CD14-positive monocyte (primary cell): ENCODE measurements at regions not wholly inside any gene's neighbourhood (a gene's known extent, or its start where the extent isn't known, plus 50 kb on each side); places are given as distances from the start of the nearest gene placed in this dataset.

Source experiments
- DNase-seq, 3 donors: peaks; one replicate each; pipeline ENCODE4 v3.0.0-alpha.2; 2011 to 2022
- H2AFZ ChIP-seq: 2 replicates; pipeline ENCODE4 v1.6.0; 2012; ENCODE audit warnings: mild to moderate bottlenecking, low read depth, low read length, inconsistent platforms; ENCODE audit not compliant: insufficient read depth, poor library complexity, severe bottlenecking
- H3K27ac ChIP-seq, 2 donors: 1 replicate in 1 of 2; 2 replicates in 1 of 2; pipeline ENCODE4 v1.5.1; 2012 to 2013; ENCODE audit warnings: low read length in 2 of 2, control low read depth in 1 of 2, inconsistent platforms in 1 of 2, low read depth in 1 of 2, mild to moderate bottlenecking in 1 of 2
- H3K27me3 ChIP-seq, 2 donors: one replicate each; pipeline versions ENCODE4 v1.6.0 to v1.6.1; 2011 to 2013; ENCODE audit warnings: low read length in 2 of 2; ENCODE audit not compliant: control insufficient read depth in 2 of 2, insufficient read depth in 2 of 2
- H3K36me3 ChIP-seq, 2 donors: replicated peaks in 1 of 2; 1 replicate in 1 of 2; 2 replicates in 1 of 2; pipeline versions ENCODE4 v1.5.1 to v1.6.1; 2012 to 2013; ENCODE audit warnings: low read length in 2 of 2, control low read depth in 1 of 2, inconsistent platforms in 1 of 2, mild to moderate bottlenecking in 1 of 2; ENCODE audit not compliant: insufficient read depth in 2 of 2, control insufficient read depth in 1 of 2
- H3K4me1 ChIP-seq, 2 donors: 1 replicate in 1 of 2; 2 replicates in 1 of 2; pipeline versions ENCODE4 v1.5.1 to v1.6.1; 2012 to 2013; ENCODE audit warnings: low read length in 2 of 2, control low read depth in 1 of 2, inconsistent platforms in 1 of 2, mild to moderate bottlenecking in 1 of 2, moderate library complexity in 1 of 2; ENCODE audit not compliant: insufficient read depth in 2 of 2, control insufficient read depth in 1 of 2
- H3K4me2 ChIP-seq: replicated peaks from 2 replicates; pipeline ENCODE3; 2012; ENCODE audit warnings: low read length, moderate library complexity, mild to moderate bottlenecking; ENCODE audit not compliant: poor library complexity, severe bottlenecking; ENCODE audit errors: extremely low read depth
- H3K4me3 ChIP-seq, 3 experiments: fragments of 200-600 bp in 1 of 3; sonication (generic) in 1 of 3; replicated peaks in 1 of 3; 1 replicate in 2 of 3; 2 replicates in 1 of 3; pipeline ENCODE4 v1.5.1; 2011 to 2013; ENCODE audit warnings: low read length in 3 of 3, mild to moderate bottlenecking in 3 of 3, control low read depth in 2 of 3, low read depth in 2 of 3, inconsistent platforms in 1 of 3, moderate library complexity in 1 of 3
- H3K79me2 ChIP-seq: 2 replicates; pipeline ENCODE4 v1.6.0; 2012; ENCODE audit warnings: mild to moderate bottlenecking, control low read depth, inconsistent platforms, low read length, moderate library complexity; ENCODE audit not compliant: insufficient read depth
- H3K9ac ChIP-seq: 2 replicates; pipeline ENCODE4 v1.6.0; 2017; ENCODE audit warnings: low read length, mild to moderate bottlenecking; ENCODE audit not compliant: insufficient read depth, poor library complexity, severe bottlenecking
- H3K9me3 ChIP-seq, 2 donors: replicated peaks in 1 of 2; 1 replicate in 1 of 2; 2 replicates in 1 of 2; pipeline versions ENCODE4 v1.5.1 to v1.6.1; 2012 to 2013; ENCODE audit warnings: low read length in 2 of 2, control low read depth in 1 of 2; ENCODE audit not compliant: control insufficient read depth in 1 of 2, insufficient read depth in 1 of 2
- H4K20me1 ChIP-seq: 2 replicates; pipeline ENCODE4 v1.6.0; 2012; ENCODE audit warnings: mild to moderate bottlenecking, low read length, control low read depth, moderate library complexity; ENCODE audit not compliant: insufficient read depth
- H3K27ac Mint-ChIP-seq, 7 donors: one replicate each; pipeline ENCODE4 v1.8.0; 2020; ENCODE audit warnings: mild to moderate bottlenecking in 7 of 7, mixed read lengths in 7 of 7, moderate library complexity in 6 of 7, inconsistent platforms in 2 of 7
- H3K27me3 Mint-ChIP-seq, 3 donors: one replicate each; pipeline ENCODE4 v1.8.0; 2021 to 2022; ENCODE audit warnings: low read depth in 3 of 3, mild to moderate bottlenecking in 3 of 3, mixed read lengths in 3 of 3, moderate library complexity in 3 of 3, inconsistent platforms in 1 of 3
- H3K36me3 Mint-ChIP-seq, 2 donors: one replicate each; pipeline ENCODE4 v1.8.0; 2020; ENCODE audit warnings: mixed read lengths in 2 of 2, inconsistent platforms in 1 of 2, mild to moderate bottlenecking in 1 of 2
- H3K4me1 Mint-ChIP-seq: one replicate; pipeline ENCODE4 v1.8.0; 2020; ENCODE audit warnings: mild to moderate bottlenecking, mixed read lengths
- H3K4me3 Mint-ChIP-seq, 2 donors: one replicate each; pipeline ENCODE4 v1.8.0; 2020; ENCODE audit warnings: mild to moderate bottlenecking in 2 of 2, mixed read lengths in 2 of 2, moderate library complexity in 1 of 2
- H3K9me3 Mint-ChIP-seq, 7 donors: one replicate each; pipeline ENCODE4 v1.8.0; 2020 to 2022; ENCODE audit warnings: mixed read lengths in 7 of 7, mild to moderate bottlenecking in 6 of 7, moderate library complexity in 6 of 7, inconsistent platforms in 2 of 7
- WGBS: methylation state at CpG from one replicate; pipeline ENCODE4 v1.1.5; 2013; ENCODE audit warnings: missing lambda C conversion rate; ENCODE audit not compliant: insufficient coverage; 5-methylcytosine and 5-hydroxymethylcytosine counted together
- intact Hi-C, 2 donors: fragments of 100-400 bp; cut with micrococcal nuclease; formaldehyde crosslinking; loops; one replicate each; pipeline versions ENCODE4 v1.15.0 to v1.15.1; 2023
- TF ChIP-seq, protein P1 (sequence below): fragments of 200-600 bp; IDR thresholded peaks from one replicate; pipeline ENCODE4 v1.8.0; 2022; ENCODE audit warnings: antibody characterized with exemption, mild to moderate bottlenecking

DNA sequence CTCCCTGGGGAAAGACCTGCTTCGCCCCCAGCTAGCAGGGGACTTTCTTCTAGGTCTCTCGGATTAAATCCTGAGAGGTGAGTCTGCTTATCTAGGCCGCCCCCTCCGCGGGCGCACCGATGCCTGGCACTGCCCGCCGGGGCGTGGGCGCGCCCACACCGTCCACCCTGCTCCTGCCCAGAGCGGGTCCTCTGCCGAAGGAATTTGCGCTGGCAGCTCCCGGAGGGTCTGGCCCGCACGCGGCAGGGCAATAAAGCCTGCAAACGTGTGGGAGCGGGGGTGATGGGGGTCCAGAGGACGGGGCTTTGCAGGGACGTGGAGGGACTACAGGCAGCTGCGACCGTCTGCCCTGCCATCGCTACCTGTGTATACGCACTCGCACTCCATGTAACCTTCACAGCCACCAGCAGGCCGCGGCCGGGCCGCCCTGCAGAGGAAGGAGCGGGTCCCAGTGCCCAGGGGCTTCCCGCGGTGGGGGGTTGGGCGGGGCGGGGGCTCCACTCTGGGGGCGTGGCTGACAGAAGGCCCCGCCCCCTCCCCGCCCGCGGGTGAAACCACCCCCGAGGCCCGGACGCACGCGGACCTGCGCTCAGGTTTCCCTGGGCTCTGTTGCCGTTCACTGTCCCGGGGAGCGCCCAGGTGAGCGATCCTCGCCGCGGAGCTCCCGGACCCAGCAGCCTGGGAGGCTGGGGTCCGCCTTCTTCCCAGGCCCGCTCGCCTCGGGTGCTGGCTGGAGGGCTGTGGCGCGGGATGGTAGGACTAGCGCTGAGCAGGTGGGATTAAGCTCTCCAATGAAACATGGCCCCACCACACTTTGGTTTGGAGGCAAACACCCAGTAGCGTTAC is 174.5 kb upstream of the HS6ST1 start:
- no peaks in the 10 kb centered on the region for H3K4me1 ChIP-seq
- no peak overlapping the region for H3K27ac ChIP-seq
- no peaks in the 10 kb centered on the region for H4K20me1 ChIP-seq
- H3K36me3 ChIP-seq: no peaks in the 10 kb centered on the region
- no peaks in the 10 kb centered on the region for H3K36me3 Mint-ChIP-seq
- H3K9ac ChIP-seq: no peak overlapping the region
- H3K4me3 Mint-ChIP-seq: no peak overlapping the region
- H3K79me2 ChIP-seq: no peaks in the 10 kb centered on the region
- H3K4me3 ChIP-seq: no peak overlapping the region
- peaks cover 19% of the 10 kb centered on the region for H3K4me1 Mint-ChIP-seq
- H3K27me3 ChIP-seq: no peaks in the 10 kb centered on the region
- intact Hi-C loops: no loop called here
- peaks cover 0 to 5% of the 10 kb centered on the region in 2 donors for H3K9me3 ChIP-seq
- no peak for DNase-seq
- 86% methylated on average over 61 of the region's 65 CpGs for WGBS
- H3K9me3 Mint-ChIP-seq: peaks cover 0 to 10% (median 2%) of the 10 kb centered on the region in 7 donors
- H2AFZ ChIP-seq: no peak overlapping the region
- peaks cover 0 to 7% (median 4%) of the 10 kb centered on the region in 3 donors for H3K27me3 Mint-ChIP-seq
- TF ChIP-seq, protein P1, sequence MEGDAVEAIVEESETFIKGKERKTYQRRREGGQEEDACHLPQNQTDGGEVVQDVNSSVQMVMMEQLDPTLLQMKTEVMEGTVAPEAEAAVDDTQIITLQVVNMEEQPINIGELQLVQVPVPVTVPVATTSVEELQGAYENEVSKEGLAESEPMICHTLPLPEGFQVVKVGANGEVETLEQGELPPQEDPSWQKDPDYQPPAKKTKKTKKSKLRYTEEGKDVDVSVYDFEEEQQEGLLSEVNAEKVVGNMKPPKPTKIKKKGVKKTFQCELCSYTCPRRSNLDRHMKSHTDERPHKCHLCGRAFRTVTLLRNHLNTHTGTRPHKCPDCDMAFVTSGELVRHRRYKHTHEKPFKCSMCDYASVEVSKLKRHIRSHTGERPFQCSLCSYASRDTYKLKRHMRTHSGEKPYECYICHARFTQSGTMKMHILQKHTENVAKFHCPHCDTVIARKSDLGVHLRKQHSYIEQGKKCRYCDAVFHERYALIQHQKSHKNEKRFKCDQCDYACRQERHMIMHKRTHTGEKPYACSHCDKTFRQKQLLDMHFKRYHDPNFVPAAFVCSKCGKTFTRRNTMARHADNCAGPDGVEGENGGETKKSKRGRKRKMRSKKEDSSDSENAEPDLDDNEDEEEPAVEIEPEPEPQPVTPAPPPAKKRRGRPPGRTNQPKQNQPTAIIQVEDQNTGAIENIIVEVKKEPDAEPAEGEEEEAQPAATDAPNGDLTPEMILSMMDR: no peak
- H3K4me2 ChIP-seq: no peak overlapping the region
- H3K27ac Mint-ChIP-seq: no peak overlapping the region

DNA sequence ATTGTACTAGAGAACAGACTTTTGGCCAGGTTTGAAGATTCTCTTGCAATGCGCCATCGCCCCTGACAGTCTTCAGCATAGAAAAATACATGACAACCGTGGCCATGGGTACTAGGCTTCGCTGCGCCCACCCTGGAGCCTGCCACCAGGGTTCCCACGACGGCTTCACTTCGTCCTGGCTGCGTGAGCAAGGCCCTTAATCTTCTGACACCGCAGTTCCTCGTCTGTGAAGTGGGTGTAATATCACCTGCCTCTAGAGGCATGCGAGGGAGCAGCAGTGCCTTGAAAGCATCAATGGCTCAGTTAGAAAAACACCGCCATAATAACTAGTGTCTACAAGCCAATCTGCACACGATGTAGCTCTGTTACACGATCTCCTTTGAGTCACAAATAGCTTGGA is 175.2 kb upstream of the HS6ST1 start:
- TF ChIP-seq, protein P1: no peak
- Histone ChIP-seq H3K27ac (no peak overlapping the region), H3K79me2 (no peaks in the 10 kb centered on the region), H2AFZ (no peak overlapping the region), H4K20me1 (no peaks in the 10 kb centered on the region), H3K4me3 (no peak overlapping the region), H3K9ac (no peak overlapping the region), H3K4me2 (no peak overlapping the region), H3K4me1 (no peaks in the 10 kb centered on the region), H3K36me3 (no peaks in the 10 kb centered on the region), H3K27me3 (no peaks in the 10 kb centered on the region), H3K9me3 (peaks cover 0 to 5% of the 10 kb centered on the region in 2 donors)
- no peak for DNase-seq
- H3K27me3 Mint-ChIP-seq: peaks cover 0 to 7% (median 4%) of the 10 kb centered on the region in 3 donors
- WGBS: 95% methylated on average over 11 of the region's 15 CpGs
- H3K36me3 Mint-ChIP-seq: no peaks in the 10 kb centered on the region
- no peak overlapping the region for H3K4me3 Mint-ChIP-seq
- H3K4me1 Mint-ChIP-seq: peaks cover 19% of the 10 kb centered on the region
- H3K9me3 Mint-ChIP-seq: peaks cover 0 to 10% (median 2%) of the 10 kb centered on the region in 7 donors
- H3K27ac Mint-ChIP-seq: peak overlapping the region in 1 of 7 donors; percentile 52
- intact Hi-C loops: no loop called here
